ENCODE measurements at regions not wholly inside any gene's neighbourhood (a gene's known extent, or its start where the extent isn't known, plus 50 kb on each side); places are given as distances from the start of the nearest gene placed in this dataset.

GRCh38 chr10:28880683-28880950 is 203.3 kb downstream of the BAMBI start:
- intact Hi-C loops (cut with DNase I) = no loop called here
- H3K4me3 ChIP-seq = no peak overlapping the region
- H3K36me3 ChIP-seq = no peaks in the 10 kb centered on the region
- ATAC-seq (no peak), DNase-seq (no peak)
- no peaks in the 10 kb centered on the region for H3K9me3 ChIP-seq
- H3K27ac ChIP-seq = no peak overlapping the region
- peaks cover 15% of the 10 kb centered on the region for H3K4me1 ChIP-seq
- no peak for TF ChIP-seq CTCF (IDR thresholded peaks at IDR 0.05)
- no peaks in the 10 kb centered on the region for H3K27me3 ChIP-seq (ENCODE audit: low read depth)

GRCh38 chr10:28881171-28881882 is 204.0 kb downstream of the BAMBI start:
- Histone ChIP-seq H3K36me3 (no peaks in the 10 kb centered on the region), H3K4me3 (no peak overlapping the region), H3K4me1 (peaks cover 15% of the 10 kb centered on the region), H3K27ac (no peak overlapping the region), H3K9me3 (no peaks in the 10 kb centered on the region), H3K27me3 (ENCODE audit: low read depth) (no peaks in the 10 kb centered on the region)
- intact Hi-C loops (cut with DNase I) = no loop called here
- TF ChIP-seq CTCF (IDR thresholded peaks at IDR 0.05) = no peak
- DNase-seq (no peak), ATAC-seq (no peak)

- Histone ChIP-seq H3K27ac (no peak overlapping the region), H3K27me3 (ENCODE audit: low read depth) (no peaks in the 10 kb centered on the region), H3K4me3 (no peak overlapping the region), H3K36me3 (no peaks in the 10 kb centered on the region), H3K4me1 (peaks cover 15% of the 10 kb centered on the region), H3K9me3 (no peaks in the 10 kb centered on the region)
- no peak for TF ChIP-seq CTCF (IDR thresholded peaks at IDR 0.05)
- intact Hi-C loops (cut with DNase I) = no loop called here
- ATAC-seq (no peak), DNase-seq (no peak)
These were observed 206.6 kb downstream of the BAMBI start for GRCh38 chr10:28883741-28884423.

DNA sequence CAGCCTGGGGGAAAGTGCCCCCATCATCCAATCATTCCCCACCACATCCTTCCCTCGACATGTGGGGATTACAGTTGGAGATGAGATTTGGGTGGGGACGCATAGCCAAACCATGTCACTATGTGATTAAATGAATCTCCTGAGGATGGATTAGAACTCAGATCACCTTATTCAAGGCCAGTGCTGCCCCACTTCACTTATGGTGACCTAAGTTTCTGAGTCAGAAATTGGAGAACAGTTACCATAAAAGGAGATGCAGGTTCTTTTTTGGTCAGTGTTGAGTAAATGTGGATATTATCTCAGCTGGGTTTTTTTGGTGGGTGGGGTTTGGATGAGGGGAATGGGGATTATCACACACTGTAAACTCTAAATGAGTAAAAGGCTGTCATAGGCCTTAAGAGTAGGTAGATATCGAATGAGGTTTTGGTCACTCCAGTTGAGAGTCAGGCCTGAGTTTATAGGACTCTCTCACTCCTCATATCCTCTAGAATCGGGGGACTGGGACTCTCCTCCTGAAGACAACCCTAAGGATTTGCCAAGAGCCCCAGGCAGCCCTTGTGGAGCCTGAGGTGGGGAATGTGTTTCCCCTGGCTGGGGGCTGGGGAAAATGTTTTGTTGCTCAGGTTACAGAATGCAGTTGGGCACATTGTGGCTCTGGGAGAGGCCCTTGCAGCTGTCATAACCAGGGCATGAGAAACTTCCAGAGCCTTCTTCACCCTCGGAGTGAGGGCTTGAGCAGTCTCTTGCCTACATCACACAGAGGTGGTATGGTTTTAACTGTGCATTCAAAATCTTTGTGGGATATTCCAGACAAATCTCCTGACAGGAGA is 213.0 kb downstream of the BAMBI start:
- intact Hi-C loops (cut with DNase I) = no loop called here
- Histone ChIP-seq H3K27ac (no peak overlapping the region), H3K4me3 (no peak overlapping the region), H3K4me1 (no peaks in the 10 kb centered on the region), H3K27me3 (ENCODE audit: low read depth) (no peaks in the 10 kb centered on the region), H3K36me3 (no peaks in the 10 kb centered on the region), H3K9me3 (no peaks in the 10 kb centered on the region)
- DNase-seq (no peak), ATAC-seq (no peak)
- no peak for TF ChIP-seq CTCF (IDR thresholded peaks at IDR 0.05)

GRCh38 chr10:28891058-28891713 is 213.9 kb downstream of the BAMBI start:
- no peak overlapping the region for H3K4me3 ChIP-seq
- H3K36me3 ChIP-seq = no peaks in the 10 kb centered on the region
- ATAC-seq (peak in 1 of 2 donors; percentile 23), DNase-seq (no peak)
- no peaks in the 10 kb centered on the region for H3K4me1 ChIP-seq
- no peak for TF ChIP-seq CTCF (IDR thresholded peaks at IDR 0.05)
- no peak overlapping the region for H3K27ac ChIP-seq
- intact Hi-C loops (cut with DNase I) = no loop called here
- no peaks in the 10 kb centered on the region for H3K27me3 ChIP-seq (ENCODE audit: low read depth)
- no peaks in the 10 kb centered on the region for H3K9me3 ChIP-seq
